Upper lobe of right lung (tissue), 1 donor: ENCODE measurements at regions not wholly inside any gene's neighbourhood (a gene's known extent, or its start where the extent isn't known, plus 50 kb on each side); places are given as distances from the start of the nearest gene placed in this dataset.

Experiments used
- ATAC-seq: fragments of 200-7000 bp; cut with Tn5 transposase; one replicate; pipeline ENCODE4 v1.9.1; 2020; ENCODE audit warnings: mild to moderate bottlenecking, moderate library complexity
- DNase-seq: peaks from one replicate; pipeline ENCODE4 v3.0.0-alpha.2; 2020
- H3K27ac ChIP-seq: fragments of 200-600 bp; one replicate; pipeline ENCODE4 v1.8.0; 2022
- H3K27me3 ChIP-seq: fragments of 200-600 bp; one replicate; pipeline ENCODE4 v1.8.0; 2022; ENCODE audit warnings: mild to moderate bottlenecking
- H3K36me3 ChIP-seq: fragments of 200-600 bp; one replicate; pipeline ENCODE4 v1.8.0; 2022
- H3K4me1 ChIP-seq: fragments of 200-600 bp; one replicate; pipeline ENCODE4 v1.8.0; 2022
- H3K4me3 ChIP-seq: fragments of 200-600 bp; one replicate; pipeline ENCODE4 v1.8.0; 2022; ENCODE audit warnings: mild to moderate bottlenecking
- H3K9me3 ChIP-seq: fragments of 200-600 bp; one replicate; pipeline ENCODE4 v1.8.0; 2022
- CTCF ChIP-seq: fragments of 200-600 bp; IDR thresholded peaks from one replicate; pipeline ENCODE4 v1.8.0; 2022; ENCODE audit warnings: antibody characterized with exemption
- intact Hi-C: fragments of 100-400 bp; cut with DNase I; formaldehyde crosslinking; loops from one replicate; pipeline ENCODE4 v1.11.0; 2022
- donor health status: DM: no; HTN: yes; CAD: no; lungs with severe emphysema.

GRCh38 chr11:44380820-44381219, 70.9 kb upstream of the ALX4 start:
- TF ChIP-seq CTCF = no peak
- peaks cover 5% of the 10 kb centered on the region for H3K27me3 ChIP-seq
- intact Hi-C loops = no loop called here
- H3K9me3 ChIP-seq = no peaks in the 10 kb centered on the region
- no peak overlapping the region for H3K4me3 ChIP-seq
- DNase-seq (peak; percentile 2), ATAC-seq (no peak)
- no peaks in the 10 kb centered on the region for H3K36me3 ChIP-seq
- no peaks in the 10 kb centered on the region for H3K4me1 ChIP-seq
- H3K27ac ChIP-seq = no peak overlapping the region

DNA sequence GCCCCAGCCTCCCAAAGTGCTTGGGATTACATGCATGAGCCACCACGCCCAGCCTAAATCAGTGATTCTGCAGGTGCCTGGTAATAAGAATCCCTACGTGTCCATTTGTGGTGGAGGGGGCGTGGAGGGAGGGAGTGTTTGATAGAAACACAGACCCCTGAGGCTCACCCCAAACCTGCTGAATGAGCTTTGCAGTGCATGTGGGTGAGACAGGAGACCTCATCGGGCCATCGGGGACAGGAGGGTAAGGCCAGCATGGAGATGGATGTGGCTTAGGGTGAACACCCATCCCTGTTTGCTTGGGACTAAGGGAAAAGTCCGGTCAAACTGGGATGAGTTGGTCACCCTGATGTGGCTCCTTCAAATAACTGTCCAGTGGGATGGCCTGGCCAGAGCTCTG, 71.3 kb upstream of the ALX4 start:
- Histone ChIP-seq H3K27me3 (peaks cover 5% of the 10 kb centered on the region), H3K9me3 (no peaks in the 10 kb centered on the region)

GRCh38 chr11:44382118-44382517, 72.2 kb upstream of the ALX4 start:
- ATAC-seq (no peak), DNase-seq (no peak)
- intact Hi-C loops = no loop called here
- Histone ChIP-seq H3K4me3 (no peak overlapping the region), H3K9me3 (no peaks in the 10 kb centered on the region), H3K27ac (no peak overlapping the region), H3K36me3 (no peaks in the 10 kb centered on the region), H3K4me1 (no peaks in the 10 kb centered on the region), H3K27me3 (peaks cover 5% of the 10 kb centered on the region)
- no peak for TF ChIP-seq CTCF

More for the DNA sequence above, 71.3 kb upstream of the ALX4 start:
- H3K4me3 ChIP-seq = no peak overlapping the region
- ATAC-seq (no peak), DNase-seq (no peak)
- no peaks in the 10 kb centered on the region for H3K36me3 ChIP-seq
- intact Hi-C loops = no loop called here
- no peaks in the 10 kb centered on the region for H3K4me1 ChIP-seq
- H3K27ac ChIP-seq = no peak overlapping the region
- no peak for TF ChIP-seq CTCF

DNA sequence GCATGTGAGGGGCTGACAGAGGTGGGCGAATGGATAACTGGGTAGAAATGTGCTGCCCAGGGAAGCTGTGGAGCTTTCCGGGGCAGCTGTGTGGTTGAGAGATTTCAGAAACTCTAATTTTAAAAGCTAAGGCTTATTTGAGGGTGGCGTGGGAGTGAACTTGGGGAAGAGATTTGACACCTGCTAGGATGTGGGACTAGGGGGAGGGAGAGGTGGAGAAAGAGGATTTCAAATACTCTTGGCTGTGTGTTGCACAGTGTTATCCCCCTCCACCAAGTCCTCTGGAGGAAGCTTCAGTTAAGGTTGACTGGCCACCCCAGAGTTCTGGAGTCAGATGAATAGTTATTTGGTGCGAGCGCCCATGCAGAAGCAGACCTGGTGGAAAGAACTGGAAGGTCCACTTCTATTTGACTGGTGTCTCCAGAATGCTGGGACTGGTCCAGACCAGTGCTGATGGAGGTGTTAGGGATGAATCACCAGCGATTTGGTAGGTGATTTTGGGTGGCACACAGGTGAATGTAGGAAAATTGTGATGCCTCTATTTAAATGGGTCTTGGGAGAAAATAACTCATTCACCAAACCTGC, 72.8 kb upstream of the ALX4 start:
- Histone ChIP-seq H3K27me3 (peaks cover 5% of the 10 kb centered on the region), H3K4me1 (no peaks in the 10 kb centered on the region), H3K9me3 (no peaks in the 10 kb centered on the region), H3K4me3 (no peak overlapping the region), H3K36me3 (no peaks in the 10 kb centered on the region), H3K27ac (no peak overlapping the region)
- DNase-seq (no peak), ATAC-seq (no peak)
- intact Hi-C loops = no loop called here
- TF ChIP-seq CTCF = no peak

GRCh38 chr11:44383246-44383645, 73.3 kb upstream of the ALX4 start:
- Histone ChIP-seq H3K9me3 (no peaks in the 10 kb centered on the region), H3K36me3 (no peaks in the 10 kb centered on the region), H3K27me3 (peaks cover 5% of the 10 kb centered on the region), H3K27ac (no peak overlapping the region), H3K4me3 (no peak overlapping the region), H3K4me1 (no peaks in the 10 kb centered on the region)
- TF ChIP-seq CTCF = no peak
- ATAC-seq = no peak
- DNase-seq = no peak
- intact Hi-C loops = no loop called here

GRCh38 chr11:44387415-44387814, 77.5 kb upstream of the ALX4 start:
- ATAC-seq = no peak
- TF ChIP-seq CTCF = no peak
- no peak overlapping the region for H3K27ac ChIP-seq
- no peaks in the 10 kb centered on the region for H3K36me3 ChIP-seq
- DNase-seq = no peak
- no peaks in the 10 kb centered on the region for H3K27me3 ChIP-seq
- H3K4me3 ChIP-seq = no peak overlapping the region
- intact Hi-C loops = no loop called here
- H3K9me3 ChIP-seq = no peaks in the 10 kb centered on the region
- no peaks in the 10 kb centered on the region for H3K4me1 ChIP-seq
